Neuronal stem cell (in vitro differentiated cells): ENCODE measurements at regions not wholly inside any gene's neighbourhood (a gene's known extent, or its start where the extent isn't known, plus 50 kb on each side); places are given as distances from the start of the nearest gene placed in this dataset.

ENCODE experiments used
- DNase-seq: peaks from one replicate; pipeline ENCODE4 v3.0.0-alpha.2; 2013; ENCODE audit warnings: low spot score
- H2AFZ ChIP-seq: one replicate; pipeline ENCODE4 v1.6.1; 2013; ENCODE audit warnings: mild to moderate bottlenecking, low read length, inconsistent platforms
- H2AK5ac ChIP-seq: 2 replicates; pipeline ENCODE4 v1.6.1; 2013; ENCODE audit warnings: low read depth, mild to moderate bottlenecking, inconsistent platforms, low read length, moderate library complexity, mixed read lengths
- H2BK120ac ChIP-seq: 2 replicates; pipeline ENCODE4 v1.6.1; 2013; ENCODE audit warnings: low read depth, mild to moderate bottlenecking, inconsistent platforms, low read length, moderate library complexity, mixed read lengths
- H2BK12ac ChIP-seq: one replicate; pipeline ENCODE4 v1.6.1; 2013; ENCODE audit warnings: low read length, inconsistent platforms
- H2BK15ac ChIP-seq: 2 replicates; pipeline ENCODE4 v1.6.1; 2013; ENCODE audit warnings: mild to moderate bottlenecking, low read length, inconsistent platforms, mixed read lengths
- H2BK5ac ChIP-seq: one replicate; pipeline ENCODE4 v1.6.1; 2013; ENCODE audit warnings: inconsistent platforms, mild to moderate bottlenecking, low read length, moderate library complexity
- H3K14ac ChIP-seq: one replicate; pipeline ENCODE4 v1.6.1; 2013; ENCODE audit warnings: low read length, inconsistent platforms
- H3K18ac ChIP-seq: 2 replicates; pipeline ENCODE4 v1.6.1; 2013; ENCODE audit warnings: low read length, inconsistent platforms
- H3K23ac ChIP-seq: 2 replicates; pipeline ENCODE4 v1.6.1; 2013; ENCODE audit warnings: low read depth, mild to moderate bottlenecking, mixed read lengths, low read length, inconsistent platforms; ENCODE audit not compliant: poor library complexity
- H3K27ac ChIP-seq: replicated peaks from 3 replicates; pipeline ENCODE4 v1.5.1; 2013; ENCODE audit warnings: low read length, inconsistent platforms
- H3K27me3 ChIP-seq, 3 experiments: 2 replicates each; pipeline ENCODE4 v1.6.1; 2013; ENCODE audit warnings: low read length in 3 of 3, mild to moderate bottlenecking in 2 of 3, inconsistent platforms in 1 of 3, low read depth in 1 of 3, mixed read lengths in 1 of 3, moderate library complexity in 1 of 3; ENCODE audit not compliant: control insufficient read depth in 3 of 3, insufficient read depth in 3 of 3
- H3K36me3 ChIP-seq, 2 donors: replicated peaks in 1 of 2; 2 replicates each; pipeline ENCODE4 v1.6.1; 2013; ENCODE audit warnings: low read length in 2 of 2; ENCODE audit not compliant: control insufficient read depth in 2 of 2, insufficient read depth in 2 of 2
- H3K4ac ChIP-seq: 2 replicates; pipeline ENCODE4 v1.6.1; 2013; ENCODE audit warnings: inconsistent platforms, mild to moderate bottlenecking, low read length, moderate library complexity
- H3K4me1 ChIP-seq, 2 donors: 1 replicate in 1 of 2; 2 replicates in 1 of 2; pipeline ENCODE4 v1.6.1; 2013; ENCODE audit warnings: low read length in 2 of 2, low read depth in 1 of 2; ENCODE audit not compliant: control insufficient read depth in 2 of 2, insufficient read depth in 1 of 2
- H3K4me2 ChIP-seq: one replicate; pipeline ENCODE4 v1.6.1; 2013; ENCODE audit warnings: mild to moderate bottlenecking, low read length, inconsistent platforms; ENCODE audit not compliant: insufficient read depth, poor library complexity, severe bottlenecking
- H3K4me3 ChIP-seq, 2 donors: 2 replicates each; pipeline ENCODE4 v1.5.1; 2013; ENCODE audit warnings: low read length in 2 of 2, mild to moderate bottlenecking in 2 of 2, inconsistent platforms in 1 of 2, moderate library complexity in 1 of 2
- H3K79me1 ChIP-seq: one replicate; pipeline ENCODE4 v1.6.1; 2013; ENCODE audit warnings: low read depth, mild to moderate bottlenecking, inconsistent platforms, low read length, moderate library complexity
- H3K9ac ChIP-seq: one replicate; pipeline ENCODE4 v1.6.1; 2013; ENCODE audit warnings: mild to moderate bottlenecking, low read depth, low read length, inconsistent platforms; ENCODE audit not compliant: poor library complexity
- H3K9me3 ChIP-seq, 2 donors: replicated peaks in 1 of 2; 2 replicates each; pipeline versions ENCODE3 to v1.6.1; 2013; ENCODE audit warnings: low read length in 2 of 2, mild to moderate bottlenecking in 2 of 2, inconsistent platforms in 1 of 2, low read depth in 1 of 2, mixed read lengths in 1 of 2, moderate library complexity in 1 of 2; ENCODE audit not compliant: control insufficient read depth in 2 of 2, insufficient read depth in 1 of 2
- H4K8ac ChIP-seq: one replicate; pipeline ENCODE4 v1.6.1; 2013; ENCODE audit warnings: low read depth, mild to moderate bottlenecking, inconsistent platforms, low read length, moderate library complexity
- H4K91ac ChIP-seq: one replicate; pipeline ENCODE4 v1.6.1; 2013; ENCODE audit warnings: low read length, low read depth, mild to moderate bottlenecking, inconsistent platforms; ENCODE audit not compliant: poor library complexity
- WGBS, 2 donors: extraction: QIAGEN DNeasy Blood & Tissue Kit; methylation state at CpG; one replicate each; pipeline ENCODE4 v1.1.7; 2013; ENCODE audit warnings: missing lambda C conversion rate in 2 of 2, mixed read lengths in 1 of 2; ENCODE audit not compliant: insufficient read length in 2 of 2, insufficient replicate concordance in 1 of 2; ENCODE audit errors: extremely low coverage in 2 of 2; 5-methylcytosine and 5-hydroxymethylcytosine counted together

- H2BK120ac ChIP-seq, result no peak overlapping the region
- no peaks in the 10 kb centered on the region for H3K4me1 ChIP-seq
- H3K4ac ChIP-seq, result no peak overlapping the region
- H4K91ac ChIP-seq, result no peak overlapping the region
- no peak overlapping the region for H4K8ac ChIP-seq
- no peak overlapping the region for H2BK5ac ChIP-seq
- H3K27ac ChIP-seq, result no peak overlapping the region
- no peak overlapping the region for H2AK5ac ChIP-seq
- H3K4me3 ChIP-seq, result no peak overlapping the region
- H3K9ac ChIP-seq, result no peak overlapping the region
- no peak overlapping the region for H3K23ac ChIP-seq
- H3K18ac ChIP-seq, result no peak overlapping the region
- no peaks in the 10 kb centered on the region for H3K36me3 ChIP-seq
- H2BK15ac ChIP-seq, result no peak overlapping the region
- H3K4me2 ChIP-seq, result no peak overlapping the region
- no peaks in the 10 kb centered on the region for H3K27me3 ChIP-seq
- H3K9me3 ChIP-seq, result no peaks in the 10 kb centered on the region
- H3K14ac ChIP-seq, result no peak overlapping the region
- no peak for DNase-seq
- WGBS, 2 donors, result no CpG with 5 or more reads among the region's 4 CpGs
- no peak overlapping the region for H2AFZ ChIP-seq
- H3K79me1 ChIP-seq, result no peaks in the 10 kb centered on the region
- H2BK12ac ChIP-seq, result no peak overlapping the region
Measured at GRCh38 chr16:6099102-6099501, 1001.5 kb upstream of the EEF2KMT start.

- Histone ChIP-seq H2BK15ac (no peak overlapping the region), H3K4ac (no peak overlapping the region), H4K91ac (no peak overlapping the region), H3K4me2 (no peak overlapping the region), H3K27ac (no peak overlapping the region), H3K4me3 (no peak overlapping the region), H3K14ac (no peak overlapping the region), H2BK12ac (no peak overlapping the region), H3K9ac (no peak overlapping the region), H2BK5ac (no peak overlapping the region), H3K36me3 (no peaks in the 10 kb centered on the region), H2AK5ac (no peak overlapping the region), H3K4me1 (no peaks in the 10 kb centered on the region), H3K9me3 (no peaks in the 10 kb centered on the region), H2BK120ac (no peak overlapping the region), H2AFZ (no peak overlapping the region), H3K27me3 (no peaks in the 10 kb centered on the region), H3K23ac (no peak overlapping the region), H3K18ac (no peak overlapping the region), H4K8ac (no peak overlapping the region), H3K79me1 (no peaks in the 10 kb centered on the region)
- DNase-seq, result no peak
- no CpG with 5 or more reads among the region's 7 CpGs for WGBS, 2 donors
Measured at GRCh38 chr16:6096931-6097670, 999.5 kb upstream of the EEF2KMT start.

- no peak overlapping the region for H4K8ac ChIP-seq
- H3K4ac ChIP-seq, result no peak overlapping the region
- H4K91ac ChIP-seq, result no peak overlapping the region
- H3K4me3 ChIP-seq, result no peak overlapping the region
- no peak overlapping the region for H2AK5ac ChIP-seq
- H3K18ac ChIP-seq, result no peak overlapping the region
- H3K23ac ChIP-seq, result no peak overlapping the region
- no peak overlapping the region for H2BK5ac ChIP-seq
- H3K79me1 ChIP-seq, result no peaks in the 10 kb centered on the region
- no peak overlapping the region for H2BK120ac ChIP-seq
- no peak overlapping the region for H3K27ac ChIP-seq
- H3K27me3 ChIP-seq, result no peaks in the 10 kb centered on the region
- no peak overlapping the region for H2BK15ac ChIP-seq
- no peak overlapping the region for H2BK12ac ChIP-seq
- no peaks in the 10 kb centered on the region for H3K4me1 ChIP-seq
- no peaks in the 10 kb centered on the region for H3K36me3 ChIP-seq
- no peak overlapping the region for H3K14ac ChIP-seq
- no peak overlapping the region for H2AFZ ChIP-seq
- no peak overlapping the region for H3K9ac ChIP-seq
- no CpG with 5 or more reads among the region's 5 CpGs for WGBS, 2 donors
- no peaks in the 10 kb centered on the region for H3K9me3 ChIP-seq
- H3K4me2 ChIP-seq, result no peak overlapping the region
- DNase-seq, result no peak
Measured at GRCh38 chr16:6095414-6095813, 997.8 kb upstream of the EEF2KMT start.

- Histone ChIP-seq H3K23ac (no peak overlapping the region), H4K8ac (no peak overlapping the region), H3K18ac (no peak overlapping the region), H3K14ac (no peak overlapping the region), H3K9ac (no peak overlapping the region), H2BK5ac (no peak overlapping the region), H3K36me3 (no peaks in the 10 kb centered on the region), H3K27me3 (no peaks in the 10 kb centered on the region), H3K4me1 (no peaks in the 10 kb centered on the region), H4K91ac (no peak overlapping the region), H3K27ac (no peak overlapping the region), H3K9me3 (peaks cover 0 to 2% of the 10 kb centered on the region in 2 donors), H2AK5ac (no peak overlapping the region), H2BK12ac (no peak overlapping the region), H3K79me1 (no peaks in the 10 kb centered on the region), H3K4me3 (no peak overlapping the region), H3K4me2 (no peak overlapping the region), H2AFZ (no peak overlapping the region), H2BK15ac (no peak overlapping the region), H3K4ac (no peak overlapping the region), H2BK120ac (no peak overlapping the region)
- no peak for DNase-seq
- WGBS, 2 donors, result no CpG with 5 or more reads among the region's 3 CpGs
Measured at GRCh38 chr16:6091021-6091420, 993.4 kb upstream of the EEF2KMT start.
